MV-4-11 (cell line): ENCODE measurements at regions not wholly inside any gene's neighbourhood (a gene's known extent, or its start where the extent isn't known, plus 50 kb on each side); places are given as distances from the start of the nearest gene placed in this dataset.
"Not testable (repeated sequence)": the region's sequence is repeated elsewhere in the genome, so short reads cannot be mapped to it uniquely, and the experiment has no call there.

Source experiments
- DNase-seq: peaks from one replicate; lab custom pipeline; 2025; lab: John Stamatoyannopoulos, UW

- no peak for DNase-seq
Observed at GRCh38 chr2:12453731-12454130, 263.0 kb upstream of the TRIB2 start.

- DNase-seq = no peak
Observed at GRCh38 chr2:12455661-12456060, 261.1 kb upstream of the TRIB2 start.

- peak; percentile 100 for DNase-seq
Observed at GRCh38 chr2:12456293-12457106, 260.2 kb upstream of the TRIB2 start.

- no peak for DNase-seq
Observed at GRCh38 chr2:12457831-12458230, 258.9 kb upstream of the TRIB2 start.

- DNase-seq = peak; percentile 26
Observed at GRCh38 chr2:12463189-12463588, 253.5 kb upstream of the TRIB2 start.

GRCh38 chr2:12465631-12466135, 251.1 kb upstream of the TRIB2 start:
- DNase-seq = peak; percentile 22

GRCh38 chr2:12467303-12467702, 249.4 kb upstream of the TRIB2 start:
- DNase-seq = no peak

GRCh38 chr2:12469141-12469561, 247.6 kb upstream of the TRIB2 start:
- no peak for DNase-seq

- not testable (repeated sequence) for DNase-seq
Observed at GRCh38 chr2:12472265-12472664, 244.5 kb upstream of the TRIB2 start.

GRCh38 chr2:12478151-12479064, 238.3 kb upstream of the TRIB2 start:
- DNase-seq = no peak

GRCh38 chr2:12479065-12479601, 237.6 kb upstream of the TRIB2 start:
- peak; percentile 36 for DNase-seq

GRCh38 chr2:12484536-12485115, 232.1 kb upstream of the TRIB2 start:
- DNase-seq = no peak

- no peak for DNase-seq
Observed at GRCh38 chr2:12486205-12487118, 230.3 kb upstream of the TRIB2 start.

GRCh38 chr2:12487253-12488004, 229.3 kb upstream of the TRIB2 start:
- DNase-seq = peak; percentile 34

- no peak for DNase-seq
Observed at GRCh38 chr2:12488352-12489318, 228.1 kb upstream of the TRIB2 start.

GRCh38 chr2:12490641-12491040, 226.1 kb upstream of the TRIB2 start:
- no peak for DNase-seq

- not testable (repeated sequence) for DNase-seq
Observed at GRCh38 chr2:12492360-12492759, 224.4 kb upstream of the TRIB2 start.

GRCh38 chr2:12493031-12493513, 223.7 kb upstream of the TRIB2 start:
- no peak for DNase-seq
